ENCODE measurements at regions not wholly inside any gene's neighbourhood (a gene's known extent, or its start where the extent isn't known, plus 50 kb on each side); places are given as distances from the start of the nearest gene placed in this dataset.

GRCh38 chr1:5105744-5106143 is 451.3 kb downstream of the AJAP1 start:
- H3K36me3 Mint-ChIP-seq (ENCODE audit: low read depth) = no peaks in the 10 kb centered on the region
- H3K27me3 Mint-ChIP-seq = peaks cover 24% of the 10 kb centered on the region
- no peak for DNase-seq
- H3K4me3 Mint-ChIP-seq = no peak overlapping the region
- H3K4me1 Mint-ChIP-seq (ENCODE audit: low read depth) = peaks cover 7% of the 10 kb centered on the region
- peaks cover 6% of the 10 kb centered on the region for H3K9me3 Mint-ChIP-seq
- no peak overlapping the region for H3K27ac Mint-ChIP-seq

- DNase-seq = no peak
- Mint-ChIP-seq H3K9me3 (peaks cover 7% of the 10 kb centered on the region), H3K27me3 (peaks cover 8% of the 10 kb centered on the region)
These were observed 445.1 kb downstream of the AJAP1 start for GRCh38 chr1:5099558-5099957.

DNA sequence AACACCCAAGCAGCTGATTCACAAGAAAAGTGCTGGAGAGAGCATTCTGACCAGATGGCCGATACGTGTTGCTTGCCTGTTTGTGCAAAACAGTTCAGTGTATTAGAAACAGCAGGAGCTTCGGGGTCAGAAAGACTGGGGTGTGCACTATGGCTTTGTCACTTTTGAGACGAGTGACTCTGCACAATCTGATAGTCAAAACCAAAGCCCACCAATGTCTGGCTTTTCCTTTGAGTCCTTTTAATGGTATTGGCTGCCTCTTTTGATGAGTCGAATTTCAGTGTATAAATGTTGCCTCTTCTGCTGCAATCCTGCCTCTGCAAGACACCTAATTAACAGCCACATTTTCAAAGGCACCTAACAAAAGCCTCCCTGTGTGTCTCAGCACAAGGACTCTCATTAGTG is 444.6 kb downstream of the AJAP1 start:
- no peak overlapping the region for H3K4me3 Mint-ChIP-seq
- no peak for DNase-seq
- no peak overlapping the region for H3K27ac Mint-ChIP-seq
- peaks cover 8% of the 10 kb centered on the region for H3K9me3 Mint-ChIP-seq
- H3K27me3 Mint-ChIP-seq = peaks cover 10% of the 10 kb centered on the region
- no peaks in the 10 kb centered on the region for H3K36me3 Mint-ChIP-seq (ENCODE audit: low read depth)
- H3K4me1 Mint-ChIP-seq (ENCODE audit: low read depth) = no peaks in the 10 kb centered on the region

More at GRCh38 chr1:5099558-5099957, 445.1 kb downstream of the AJAP1 start:
- H3K4me1 Mint-ChIP-seq (ENCODE audit: low read depth) = no peaks in the 10 kb centered on the region
- H3K27ac Mint-ChIP-seq = no peak overlapping the region
- no peaks in the 10 kb centered on the region for H3K36me3 Mint-ChIP-seq (ENCODE audit: low read depth)
- no peak overlapping the region for H3K4me3 Mint-ChIP-seq

GRCh38 chr1:5093042-5093441 is 438.6 kb downstream of the AJAP1 start:
- H3K36me3 Mint-ChIP-seq (ENCODE audit: low read depth) = no peaks in the 10 kb centered on the region
- no peak overlapping the region for H3K4me3 Mint-ChIP-seq
- H3K9me3 Mint-ChIP-seq = peaks cover 18% of the 10 kb centered on the region
- DNase-seq = no peak
- no peak overlapping the region for H3K27ac Mint-ChIP-seq
- H3K27me3 Mint-ChIP-seq = peaks cover 17% of the 10 kb centered on the region
- no peaks in the 10 kb centered on the region for H3K4me1 Mint-ChIP-seq (ENCODE audit: low read depth)

GRCh38 chr1:5084676-5085075 is 430.3 kb downstream of the AJAP1 start:
- H3K36me3 Mint-ChIP-seq (ENCODE audit: low read depth) = no peaks in the 10 kb centered on the region

DNA sequence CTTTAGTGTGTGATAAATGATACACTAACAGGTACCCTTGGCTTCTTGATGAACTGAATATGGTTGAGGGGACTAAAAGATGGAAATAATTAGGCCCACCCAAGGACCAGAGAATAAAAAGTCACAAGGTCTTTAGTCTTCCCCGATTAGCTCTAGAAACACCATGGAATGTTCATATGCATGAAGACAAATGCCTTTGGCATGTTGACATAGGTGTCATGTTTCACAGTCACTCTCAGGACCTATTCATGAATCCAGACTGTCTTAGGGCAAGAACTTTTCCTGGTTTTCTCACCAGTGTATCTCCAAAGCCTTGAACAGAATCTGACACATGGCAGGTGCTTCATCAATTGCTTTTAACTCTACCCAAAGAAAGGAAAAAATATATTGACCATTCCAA is 412.8 kb downstream of the AJAP1 start:
- no peak for DNase-seq
- no peak overlapping the region for H3K4me3 Mint-ChIP-seq
- peaks cover 25% of the 10 kb centered on the region for H3K27me3 Mint-ChIP-seq
- no peak overlapping the region for H3K27ac Mint-ChIP-seq
- peaks cover 3% of the 10 kb centered on the region for H3K9me3 Mint-ChIP-seq
- no peaks in the 10 kb centered on the region for H3K4me1 Mint-ChIP-seq (ENCODE audit: low read depth)
- no peaks in the 10 kb centered on the region for H3K36me3 Mint-ChIP-seq (ENCODE audit: low read depth)

More at GRCh38 chr1:5084676-5085075, 430.3 kb downstream of the AJAP1 start:
- H3K9me3 Mint-ChIP-seq = no peaks in the 10 kb centered on the region
- H3K4me1 Mint-ChIP-seq (ENCODE audit: low read depth) = no peaks in the 10 kb centered on the region
- H3K4me3 Mint-ChIP-seq = no peak overlapping the region
- H3K27ac Mint-ChIP-seq = no peak overlapping the region
- peaks cover 23% of the 10 kb centered on the region for H3K27me3 Mint-ChIP-seq
- DNase-seq = no peak

DNA sequence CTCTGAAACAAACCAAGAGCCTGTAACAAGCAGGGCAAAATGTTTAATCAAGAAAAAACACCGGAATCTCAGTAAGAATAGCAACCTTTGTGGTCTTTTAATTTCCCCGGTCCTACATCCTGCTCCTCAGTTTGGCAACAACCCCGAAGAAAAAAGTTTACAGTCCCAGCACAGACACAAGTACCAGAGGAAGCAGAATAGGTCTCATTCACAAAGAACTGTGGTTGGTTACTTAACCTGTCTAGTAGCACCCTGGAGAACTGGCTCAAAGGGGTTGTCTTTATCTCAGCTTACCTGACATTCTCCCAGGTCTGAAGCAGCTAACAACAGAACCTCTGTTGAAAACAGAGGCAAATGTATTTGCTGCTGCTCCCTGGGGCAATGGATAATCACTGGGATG is 399.3 kb downstream of the AJAP1 start:
- H3K27ac Mint-ChIP-seq = no peak overlapping the region
- no peaks in the 10 kb centered on the region for H3K4me1 Mint-ChIP-seq (ENCODE audit: low read depth)
- DNase-seq = no peak
- no peak overlapping the region for H3K4me3 Mint-ChIP-seq
- peaks cover 17% of the 10 kb centered on the region for H3K9me3 Mint-ChIP-seq
- peaks cover 28% of the 10 kb centered on the region for H3K27me3 Mint-ChIP-seq
- no peaks in the 10 kb centered on the region for H3K36me3 Mint-ChIP-seq (ENCODE audit: low read depth)

DNA sequence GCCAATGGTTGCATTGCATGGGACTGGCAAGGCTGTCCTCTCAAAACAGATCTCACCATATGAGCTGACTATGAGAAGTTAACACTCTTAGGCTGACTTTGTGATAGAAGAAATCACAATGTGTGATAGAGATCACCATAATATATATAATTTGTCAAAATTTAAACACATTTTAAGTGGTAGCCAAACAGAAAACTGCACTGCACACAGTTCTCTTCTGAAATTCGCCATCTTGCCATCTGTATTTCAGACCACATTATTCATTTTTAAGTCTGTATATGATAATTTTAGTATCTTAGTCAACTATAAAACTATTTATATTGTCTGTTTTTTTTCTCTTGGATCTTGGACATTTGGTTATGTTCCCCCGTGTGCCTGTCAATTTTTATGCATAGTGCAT is 374.7 kb downstream of the AJAP1 start:
- no peak overlapping the region for H3K4me3 Mint-ChIP-seq
- H3K36me3 Mint-ChIP-seq (ENCODE audit: low read depth) = no peaks in the 10 kb centered on the region
- peaks cover 4% of the 10 kb centered on the region for H3K9me3 Mint-ChIP-seq
- H3K27ac Mint-ChIP-seq = no peak overlapping the region
- peaks cover 16% of the 10 kb centered on the region for H3K27me3 Mint-ChIP-seq
- no peak for DNase-seq
- H3K4me1 Mint-ChIP-seq (ENCODE audit: low read depth) = no peaks in the 10 kb centered on the region

- DNase-seq = no peak
- peaks cover 20% of the 10 kb centered on the region for H3K27me3 Mint-ChIP-seq
- H3K36me3 Mint-ChIP-seq (ENCODE audit: low read depth) = no peaks in the 10 kb centered on the region
These were observed 357.8 kb downstream of the AJAP1 start for GRCh38 chr1:5012249-5012648.

GRCh38 chr1:5010656-5011055 is 356.2 kb downstream of the AJAP1 start:
- H3K4me3 Mint-ChIP-seq = no peak overlapping the region
- H3K27ac Mint-ChIP-seq = no peak overlapping the region
- peaks cover 20% of the 10 kb centered on the region for H3K27me3 Mint-ChIP-seq
- no peaks in the 10 kb centered on the region for H3K9me3 Mint-ChIP-seq
- H3K4me1 Mint-ChIP-seq (ENCODE audit: low read depth) = no peaks in the 10 kb centered on the region
- H3K36me3 Mint-ChIP-seq (ENCODE audit: low read depth) = no peaks in the 10 kb centered on the region
- no peak for DNase-seq

More at GRCh38 chr1:5012249-5012648, 357.8 kb downstream of the AJAP1 start:
- Mint-ChIP-seq H3K27ac (no peak overlapping the region), H3K4me3 (no peak overlapping the region), H3K4me1 (ENCODE audit: low read depth) (no peaks in the 10 kb centered on the region), H3K9me3 (no peaks in the 10 kb centered on the region)

DNA sequence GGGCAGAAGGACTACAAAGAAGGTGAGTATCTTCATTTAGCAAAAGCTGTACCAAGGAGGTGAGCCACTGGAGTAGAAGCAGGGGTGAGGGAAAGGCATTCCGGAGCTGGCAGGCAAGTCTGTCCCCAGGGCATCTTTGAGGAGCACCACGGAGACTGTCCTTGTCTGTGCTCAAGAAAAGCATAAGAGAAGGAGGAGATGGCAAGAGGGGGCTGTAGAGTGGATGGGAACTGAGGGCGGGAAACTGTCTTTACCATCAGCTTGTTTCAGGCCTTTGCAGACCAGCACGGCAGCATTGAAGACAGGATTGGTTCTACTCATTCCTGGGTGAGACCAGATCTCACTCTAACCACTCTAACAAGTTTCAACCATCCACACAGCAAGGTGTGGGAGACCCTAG is 355.8 kb downstream of the AJAP1 start:
- Mint-ChIP-seq H3K27ac (no peak overlapping the region), H3K27me3 (peaks cover 20% of the 10 kb centered on the region), H3K9me3 (no peaks in the 10 kb centered on the region), H3K36me3 (ENCODE audit: low read depth) (no peaks in the 10 kb centered on the region), H3K4me1 (ENCODE audit: low read depth) (no peaks in the 10 kb centered on the region), H3K4me3 (no peak overlapping the region)
- DNase-seq = no peak

DNA sequence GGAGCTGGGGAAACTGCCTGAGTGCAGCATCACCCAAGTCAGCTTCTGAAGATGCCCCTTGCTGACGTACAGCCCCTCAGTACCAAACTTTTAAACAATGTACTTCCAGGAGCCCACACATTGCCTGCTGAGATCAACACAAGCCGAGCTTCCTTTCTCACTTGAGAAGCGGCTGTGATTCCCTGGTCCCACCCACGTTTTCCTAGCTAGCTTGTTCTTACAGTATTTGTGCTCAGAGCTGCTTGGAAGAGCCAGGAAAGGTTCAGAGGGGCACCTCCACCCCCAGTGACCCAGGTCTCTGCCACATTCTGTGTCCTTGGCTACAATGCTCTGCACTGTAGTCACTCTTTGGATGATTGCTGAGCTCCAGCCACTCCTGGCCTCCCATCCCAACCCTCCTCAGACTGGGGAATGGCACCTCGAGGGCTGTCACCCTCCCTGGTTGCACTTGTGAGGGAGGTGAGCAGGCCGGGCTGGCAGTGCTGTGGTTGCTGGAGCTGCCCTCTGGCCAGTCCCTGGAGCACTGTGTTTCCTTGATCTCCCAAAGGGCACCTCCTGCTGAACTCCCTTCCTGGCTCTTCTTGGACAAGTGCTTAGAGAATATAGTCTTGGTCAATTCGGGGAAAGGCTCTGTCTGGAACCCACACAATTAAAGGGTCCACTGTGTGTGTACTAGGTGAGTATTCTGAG is 355.1 kb downstream of the AJAP1 start:
- H3K27me3 Mint-ChIP-seq = peaks cover 20% of the 10 kb centered on the region
- H3K4me1 Mint-ChIP-seq (ENCODE audit: low read depth) = no peaks in the 10 kb centered on the region
- DNase-seq = no peak
- H3K9me3 Mint-ChIP-seq = peaks cover 2% of the 10 kb centered on the region
- no peak overlapping the region for H3K4me3 Mint-ChIP-seq
- H3K36me3 Mint-ChIP-seq (ENCODE audit: low read depth) = no peaks in the 10 kb centered on the region
- no peak overlapping the region for H3K27ac Mint-ChIP-seq

GRCh38 chr1:5005171-5005570 is 350.8 kb downstream of the AJAP1 start:
- Mint-ChIP-seq H3K27ac (no peak overlapping the region), H3K9me3 (peaks cover 7% of the 10 kb centered on the region), H3K36me3 (ENCODE audit: low read depth) (no peaks in the 10 kb centered on the region), H3K4me3 (no peak overlapping the region), H3K4me1 (ENCODE audit: low read depth) (no peaks in the 10 kb centered on the region), H3K27me3 (peaks cover 9% of the 10 kb centered on the region)
- DNase-seq = no peak

DNA sequence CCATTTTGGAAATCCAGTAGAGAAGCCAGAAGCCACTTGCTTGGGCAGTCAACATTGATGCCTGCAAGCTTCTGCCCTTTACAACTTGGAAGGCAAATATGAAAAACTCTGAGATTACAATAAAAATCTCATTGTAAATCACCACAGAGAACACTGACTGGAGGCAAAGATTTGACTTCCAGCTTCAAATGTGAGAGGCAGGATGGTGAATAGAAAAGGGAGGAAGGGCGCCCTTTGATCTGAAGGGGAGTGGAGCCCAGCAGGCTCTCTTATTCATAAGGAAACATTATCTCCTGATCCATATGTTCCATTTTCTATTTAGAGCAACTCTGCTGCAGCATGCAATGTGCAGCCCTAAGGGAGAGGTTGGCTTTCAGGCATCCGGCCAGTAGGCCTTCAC is 348.3 kb downstream of the AJAP1 start:
- DNase-seq = no peak
- Mint-ChIP-seq H3K9me3 (peaks cover 7% of the 10 kb centered on the region), H3K36me3 (ENCODE audit: low read depth) (no peaks in the 10 kb centered on the region), H3K27ac (no peak overlapping the region), H3K4me3 (no peak overlapping the region), H3K27me3 (peaks cover 17% of the 10 kb centered on the region), H3K4me1 (ENCODE audit: low read depth) (no peaks in the 10 kb centered on the region)

GRCh38 chr1:5001466-5001865 is 347.1 kb downstream of the AJAP1 start:
- no peaks in the 10 kb centered on the region for H3K4me1 Mint-ChIP-seq (ENCODE audit: low read depth)
- peaks cover 24% of the 10 kb centered on the region for H3K27me3 Mint-ChIP-seq
- H3K9me3 Mint-ChIP-seq = peaks cover 7% of the 10 kb centered on the region
- H3K27ac Mint-ChIP-seq = no peak overlapping the region
- DNase-seq = no peak
- H3K36me3 Mint-ChIP-seq (ENCODE audit: low read depth) = no peaks in the 10 kb centered on the region
- H3K4me3 Mint-ChIP-seq = no peak overlapping the region

GRCh38 chr1:4986306-4986705 is 331.9 kb downstream of the AJAP1 start:
- no peaks in the 10 kb centered on the region for H3K4me1 Mint-ChIP-seq (ENCODE audit: low read depth)
- H3K27me3 Mint-ChIP-seq = peaks cover 28% of the 10 kb centered on the region
- H3K4me3 Mint-ChIP-seq = no peak overlapping the region
- DNase-seq = no peak
- H3K36me3 Mint-ChIP-seq (ENCODE audit: low read depth) = no peaks in the 10 kb centered on the region
- H3K9me3 Mint-ChIP-seq = peaks cover 8% of the 10 kb centered on the region
- no peak overlapping the region for H3K27ac Mint-ChIP-seq

All from activated T-cell treated with anti-CD3 and anti-CD28 coated beads, Interleukin-2, amount 50 U/mL, for 24 hours (primary cell).